A549 (cell line): ENCODE measurements at regions not wholly inside any gene's neighbourhood (a gene's known extent, or its start where the extent isn't known, plus 50 kb on each side); places are given as distances from the start of the nearest gene placed in this dataset.

Experiments
- ATAC-seq, 2 experiments: fragments of 200-7000 bp in 1 of 2; fragments of >200 bp in 1 of 2; cut with Nextera tagmentation in 1 of 2; cut with Tn5 transposase in 1 of 2; 3 replicates each; pipeline versions ENCODE4 v1.8.0 to v1.9.1; 2018 to 2020; ENCODE audit warnings: mild to moderate bottlenecking in 1 of 2, moderate library complexity in 1 of 2
- CTCF ChIA-PET: fragments of 300-600 bp; sonication (Branson Sonifier 250); formaldehyde crosslinking; extraction: SDS; loops from one replicate; lab custom pipeline; 2021; ENCODE audit warnings: antibody characterized with exemption, inconsistent platforms; lab: Yijun Ruan, JAX
- POLR2A ChIA-PET: fragments of 350-600 bp; formaldehyde crosslinking; extraction: SDS; loops from one replicate; lab custom pipeline; 2021; ENCODE audit warnings: antibody characterized with exemption, inconsistent platforms; lab: Yijun Ruan, JAX
- DNase-seq, 2 experiments: peaks; one replicate each; pipeline versions ENCODE4 v3.0.0 to v3.0.0-alpha.2; 2011 to 2016; ENCODE audit warnings: low read depth in 1 of 2, low spot score in 1 of 2
- FAIRE-seq: peaks from 2 replicates; lab custom pipeline; 2011; peaks lifted over from hg19 to GRCh38; lab: Jason Lieb, UNC
- H3K27ac ChIP-seq, 2 experiments: fragments of >200 bp; sonication (Bioruptor Twin); formaldehyde crosslinking; 3 replicates each; pipeline ENCODE4 v1.5.1; 2016 to 2017
- H3K4me1 ChIP-seq: fragments of >200 bp; sonication (Bioruptor Twin); formaldehyde crosslinking; 3 replicates; pipeline ENCODE4 v1.6.1; 2016
- H3K4me2 ChIP-seq: fragments of >200 bp; sonication (Bioruptor Twin); formaldehyde crosslinking; 3 replicates; pipeline ENCODE4 v1.6.1; 2016
- H3K4me3 ChIP-seq: fragments of >200 bp; sonication (Bioruptor Twin); formaldehyde crosslinking; 3 replicates; pipeline ENCODE4 v1.5.1; 2016
- H3K9me3 ChIP-seq: fragments of >200 bp; sonication (Bioruptor Twin); formaldehyde crosslinking; 3 replicates; pipeline ENCODE4 v1.6.1; 2016
- BHLHE40 ChIP-seq: IDR thresholded peaks from 2 replicates; pipeline ENCODE4 v1.6.1; 2012; ENCODE audit warnings: low read depth, low read length, inconsistent platforms
- CEBPB ChIP-seq, 2 experiments: fragments of >200 bp in 1 of 2; sonication (Bioruptor Twin) in 1 of 2; formaldehyde crosslinking in 1 of 2; IDR thresholded peaks; 2 replicates each; pipeline ENCODE4 v1.6.1; 2012 to 2016
- CHD2 ChIP-seq: fragments of 150-350 bp; IDR thresholded peaks from 2 replicates; pipeline ENCODE4 v1.6.1; 2014; ENCODE audit warnings: low read length; ENCODE audit not compliant: partially characterized antibody
- FOXS1 ChIP-seq: fragments of 250-450 bp; sonication (Bioruptor Pico); IDR thresholded peaks from 2 replicates; pipeline ENCODE4 v1.5.0; 2020; ENCODE audit warnings: mild to moderate bottlenecking, moderate library complexity
- MAFK ChIP-seq: fragments of 450-650 bp; IDR thresholded peaks from 2 replicates; pipeline ENCODE4 v1.6.1; 2014; ENCODE audit not compliant: partially characterized antibody
- NPAS2 ChIP-seq: fragments of 250-450 bp; sonication (Bioruptor Pico); IDR thresholded peaks from 2 replicates; pipeline ENCODE4 v1.8.0; 2022; ENCODE audit warnings: mild to moderate bottlenecking, moderate library complexity, borderline replicate concordance
- PHF8 ChIP-seq: fragments of 200-600 bp; sonication (generic); IDR thresholded peaks from 2 replicates; pipeline ENCODE4 v1.6.1; 2016; ENCODE audit warnings: low read depth, mild to moderate bottlenecking, antibody characterized with exemption, moderate library complexity, borderline replicate concordance
- TFCP2L1 ChIP-seq: fragments of 250-450 bp; sonication (Bioruptor Pico); IDR thresholded peaks from 2 replicates; pipeline ENCODE4 v1.5.0; 2021; ENCODE audit warnings: mild to moderate bottlenecking
- ZNF302 ChIP-seq: fragments of 250-450 bp; sonication (Bioruptor Pico); IDR thresholded peaks from 2 replicates; pipeline ENCODE4 v1.9.0; 2021; ENCODE audit warnings: inconsistent platforms, mild to moderate bottlenecking, moderate library complexity
- ZSCAN20 ChIP-seq: fragments of 250-450 bp; sonication (Bioruptor Pico); IDR thresholded peaks from 2 replicates; pipeline ENCODE4 v1.8.0; 2022; ENCODE audit warnings: mild to moderate bottlenecking, moderate library complexity
- WGBS: methylation state at CpG from one replicate; pipeline ENCODE4 v1.1.6; 2017; ENCODE audit errors: missing lambda C conversion rate; 5-methylcytosine and 5-hydroxymethylcytosine counted together
- TF ChIP-seq, protein P1 (sequence below): fragments of >200 bp; sonication (Bioruptor Twin); formaldehyde crosslinking; IDR thresholded peaks from 3 replicates; pipeline ENCODE4 v1.5.1; 2016
- TF ChIP-seq, protein P2 (sequence below): fragments of 200-600 bp; sonication (generic); IDR thresholded peaks from 2 replicates; pipeline ENCODE4 v1.6.1; 2016; ENCODE audit warnings: antibody characterized with exemption, mild to moderate bottlenecking, moderate library complexity
- TF ChIP-seq, protein P3 (sequence below): fragments of >200 bp; sonication (Bioruptor Twin); formaldehyde crosslinking; IDR thresholded peaks from 2 replicates; pipeline ENCODE4 v1.6.1; 2016

DNA sequence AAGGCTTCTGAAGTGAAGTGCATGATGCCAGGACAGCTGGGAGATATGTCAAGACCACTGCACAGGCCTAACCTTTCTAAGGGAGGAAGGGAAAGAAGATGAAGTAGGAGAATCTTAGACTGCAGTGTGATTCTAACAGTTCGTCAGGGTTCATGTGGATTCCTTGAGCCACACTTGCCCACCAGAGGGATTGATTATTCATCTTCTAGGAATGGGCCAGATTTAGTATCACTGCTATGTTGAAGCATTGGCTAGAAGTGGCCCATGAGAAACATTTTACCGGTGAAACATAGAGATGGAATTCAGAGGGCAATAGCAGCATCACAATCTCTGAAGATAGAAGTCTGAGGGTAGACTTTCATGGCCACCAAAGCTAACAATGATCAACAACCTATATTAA lies 550.8 kb upstream of the SLITRK1 start (continued):
- TF ChIP-seq, protein P1, sequence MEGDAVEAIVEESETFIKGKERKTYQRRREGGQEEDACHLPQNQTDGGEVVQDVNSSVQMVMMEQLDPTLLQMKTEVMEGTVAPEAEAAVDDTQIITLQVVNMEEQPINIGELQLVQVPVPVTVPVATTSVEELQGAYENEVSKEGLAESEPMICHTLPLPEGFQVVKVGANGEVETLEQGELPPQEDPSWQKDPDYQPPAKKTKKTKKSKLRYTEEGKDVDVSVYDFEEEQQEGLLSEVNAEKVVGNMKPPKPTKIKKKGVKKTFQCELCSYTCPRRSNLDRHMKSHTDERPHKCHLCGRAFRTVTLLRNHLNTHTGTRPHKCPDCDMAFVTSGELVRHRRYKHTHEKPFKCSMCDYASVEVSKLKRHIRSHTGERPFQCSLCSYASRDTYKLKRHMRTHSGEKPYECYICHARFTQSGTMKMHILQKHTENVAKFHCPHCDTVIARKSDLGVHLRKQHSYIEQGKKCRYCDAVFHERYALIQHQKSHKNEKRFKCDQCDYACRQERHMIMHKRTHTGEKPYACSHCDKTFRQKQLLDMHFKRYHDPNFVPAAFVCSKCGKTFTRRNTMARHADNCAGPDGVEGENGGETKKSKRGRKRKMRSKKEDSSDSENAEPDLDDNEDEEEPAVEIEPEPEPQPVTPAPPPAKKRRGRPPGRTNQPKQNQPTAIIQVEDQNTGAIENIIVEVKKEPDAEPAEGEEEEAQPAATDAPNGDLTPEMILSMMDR: no peak
- TF ChIP-seq, protein P2, sequence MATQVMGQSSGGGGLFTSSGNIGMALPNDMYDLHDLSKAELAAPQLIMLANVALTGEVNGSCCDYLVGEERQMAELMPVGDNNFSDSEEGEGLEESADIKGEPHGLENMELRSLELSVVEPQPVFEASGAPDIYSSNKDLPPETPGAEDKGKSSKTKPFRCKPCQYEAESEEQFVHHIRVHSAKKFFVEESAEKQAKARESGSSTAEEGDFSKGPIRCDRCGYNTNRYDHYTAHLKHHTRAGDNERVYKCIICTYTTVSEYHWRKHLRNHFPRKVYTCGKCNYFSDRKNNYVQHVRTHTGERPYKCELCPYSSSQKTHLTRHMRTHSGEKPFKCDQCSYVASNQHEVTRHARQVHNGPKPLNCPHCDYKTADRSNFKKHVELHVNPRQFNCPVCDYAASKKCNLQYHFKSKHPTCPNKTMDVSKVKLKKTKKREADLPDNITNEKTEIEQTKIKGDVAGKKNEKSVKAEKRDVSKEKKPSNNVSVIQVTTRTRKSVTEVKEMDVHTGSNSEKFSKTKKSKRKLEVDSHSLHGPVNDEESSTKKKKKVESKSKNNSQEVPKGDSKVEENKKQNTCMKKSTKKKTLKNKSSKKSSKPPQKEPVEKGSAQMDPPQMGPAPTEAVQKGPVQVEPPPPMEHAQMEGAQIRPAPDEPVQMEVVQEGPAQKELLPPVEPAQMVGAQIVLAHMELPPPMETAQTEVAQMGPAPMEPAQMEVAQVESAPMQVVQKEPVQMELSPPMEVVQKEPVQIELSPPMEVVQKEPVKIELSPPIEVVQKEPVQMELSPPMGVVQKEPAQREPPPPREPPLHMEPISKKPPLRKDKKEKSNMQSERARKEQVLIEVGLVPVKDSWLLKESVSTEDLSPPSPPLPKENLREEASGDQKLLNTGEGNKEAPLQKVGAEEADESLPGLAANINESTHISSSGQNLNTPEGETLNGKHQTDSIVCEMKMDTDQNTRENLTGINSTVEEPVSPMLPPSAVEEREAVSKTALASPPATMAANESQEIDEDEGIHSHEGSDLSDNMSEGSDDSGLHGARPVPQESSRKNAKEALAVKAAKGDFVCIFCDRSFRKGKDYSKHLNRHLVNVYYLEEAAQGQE: no peak
- TF ChIP-seq FOXS1 (CRISPR knock-in tag): no peak
- TF ChIP-seq BHLHE40: no peak
- TF ChIP-seq PHF8: no peak
- TF ChIP-seq MAFK: no peak
- TF ChIP-seq CHD2: no peak
- TF ChIP-seq ZNF302 (CRISPR knock-in tag): no peak
- no peak for TF ChIP-seq ZSCAN20

DNA sequence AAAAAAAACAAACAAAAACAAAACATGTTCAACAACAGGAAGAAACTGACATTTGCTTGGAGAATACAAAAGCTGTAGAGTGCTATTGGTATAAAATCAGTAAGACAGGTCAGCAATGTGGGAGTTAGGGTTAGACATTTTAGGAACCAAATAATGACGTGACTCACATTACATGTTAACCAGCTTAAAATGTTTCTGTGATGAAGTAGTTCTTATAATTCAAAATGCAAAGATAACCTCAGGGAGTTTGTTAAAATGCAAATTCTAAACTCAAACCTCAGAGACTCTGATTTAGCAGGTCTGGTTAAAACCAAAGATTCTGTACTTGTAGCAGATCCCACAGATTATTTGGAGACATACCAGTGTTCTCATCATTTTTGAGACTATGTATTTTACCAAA lies 549.4 kb upstream of the SLITRK1 start:
- FAIRE-seq: no peak
- H3K27ac ChIP-seq: no peak overlapping the region
- H3K4me3 ChIP-seq: no peak overlapping the region
- no peak overlapping the region for H3K4me2 ChIP-seq
- TF ChIP-seq, protein P3, sequence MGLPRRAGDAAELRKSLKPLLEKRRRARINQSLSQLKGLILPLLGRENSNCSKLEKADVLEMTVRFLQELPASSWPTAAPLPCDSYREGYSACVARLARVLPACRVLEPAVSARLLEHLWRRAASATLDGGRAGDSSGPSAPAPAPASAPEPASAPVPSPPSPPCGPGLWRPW: no peak
- no peak for TF ChIP-seq TFCP2L1 (CRISPR knock-in tag)
- 8% methylated on average over 1 of the region's 1 CpG for WGBS
- ChIA-PET POLR2A (no interaction called here), CTCF (no interaction called here)
- H3K9me3 ChIP-seq: no peaks in the 10 kb centered on the region
- ATAC-seq: no peak
- DNase-seq: no peak
- no peaks in the 10 kb centered on the region for H3K4me1 ChIP-seq

DNA sequence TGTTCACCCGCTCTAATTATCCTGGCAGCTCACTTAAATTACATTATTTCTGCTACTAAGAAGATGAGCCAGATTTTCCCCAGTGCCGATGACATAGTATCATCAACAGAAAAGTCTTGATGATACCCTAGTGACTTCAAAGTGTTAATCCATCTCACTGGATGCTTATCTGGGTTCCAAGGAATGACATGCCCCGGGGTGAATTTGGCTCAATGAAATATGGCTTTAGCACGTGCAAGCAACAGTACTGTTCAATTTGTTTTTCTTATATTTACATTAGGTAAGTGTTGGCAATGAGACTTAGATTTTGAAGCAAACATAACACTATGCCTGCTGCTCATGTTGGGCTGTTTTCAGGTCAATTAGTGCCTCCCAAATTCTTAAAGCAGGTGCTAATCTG lies 548.2 kb upstream of the SLITRK1 start:
- CTCF ChIA-PET: no interaction called here
- Histone ChIP-seq H3K4me1 (no peaks in the 10 kb centered on the region), H3K27ac (no peak overlapping the region), H3K4me2 (no peak overlapping the region), H3K9me3 (no peaks in the 10 kb centered on the region), H3K4me3 (no peak overlapping the region)
- POLR2A ChIA-PET: no interaction called here
- WGBS: 46% methylated on average over 4 of the region's 4 CpGs
- no peak for FAIRE-seq
- no peak for TF ChIP-seq CEBPB (IDR thresholded peaks at IDR 0.05)
- ATAC-seq: no peak
- no peak for DNase-seq

DNA sequence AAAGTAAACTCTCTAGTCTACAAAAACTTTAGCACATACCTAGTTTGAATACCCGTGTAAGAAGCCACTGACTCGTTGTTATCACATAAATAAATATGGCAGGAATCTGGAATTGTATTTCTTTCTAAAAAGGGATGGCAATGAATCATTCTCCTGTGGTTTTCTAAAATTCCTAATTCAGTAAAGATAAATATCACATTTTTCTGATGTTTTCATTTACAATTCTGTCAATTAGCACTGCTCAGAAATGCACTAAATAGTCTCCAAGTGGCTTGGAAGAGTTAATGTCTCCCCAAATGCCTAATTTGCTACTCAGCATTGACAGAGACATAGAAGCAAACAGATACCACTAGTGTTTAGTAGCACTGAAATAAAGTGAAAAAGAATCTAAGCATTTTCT lies 547.7 kb upstream of the SLITRK1 start:
- Histone ChIP-seq H3K4me2 (no peak overlapping the region), H3K4me1 (no peaks in the 10 kb centered on the region), H3K4me3 (no peak overlapping the region), H3K9me3 (no peaks in the 10 kb centered on the region), H3K27ac (no peak overlapping the region)
- DNase-seq (no peak), ATAC-seq (no peak), FAIRE-seq (no peak)
- WGBS: 0% methylated on average over 2 of the region's 2 CpGs
- TF ChIP-seq ZNF302 (CRISPR knock-in tag): no peak
- TF ChIP-seq, all 56 proteins: peak for 0
- ChIA-PET POLR2A (no interaction called here), CTCF (no interaction called here)

DNA sequence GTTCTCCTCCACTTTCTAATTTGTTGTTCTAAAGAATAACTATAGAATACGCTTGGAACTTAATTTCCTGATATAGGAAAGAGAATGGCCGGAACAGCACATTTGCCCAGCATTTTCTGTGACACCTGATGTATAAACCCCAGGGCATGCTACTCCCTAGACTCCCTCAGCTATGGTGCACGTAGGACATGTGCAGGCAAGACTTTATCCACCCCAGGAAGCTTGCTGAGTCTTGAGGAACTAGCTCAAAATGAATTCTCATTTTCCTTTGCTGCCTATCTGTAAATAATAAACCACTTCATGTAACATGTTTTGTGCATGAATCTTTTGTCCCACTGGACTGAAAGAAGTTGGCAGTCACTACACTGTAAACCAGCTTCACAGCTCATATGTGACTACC lies 535.8 kb upstream of the SLITRK1 start:
- Histone ChIP-seq H3K4me2 (no peak overlapping the region), H3K4me3 (no peak overlapping the region), H3K4me1 (no peaks in the 10 kb centered on the region), H3K9me3 (no peaks in the 10 kb centered on the region), H3K27ac (no peak overlapping the region)
- TF ChIP-seq NPAS2 (CRISPR knock-in tag): no peak
- 7% methylated on average over 3 of the region's 3 CpGs for WGBS
- DNase-seq (no peak), ATAC-seq (no peak), FAIRE-seq (no peak)
- ChIA-PET POLR2A (no interaction called here), CTCF (no interaction called here)
